GM19328 (cell line): ENCODE measurements at regions not wholly inside any gene's neighbourhood (a gene's known extent, or its start where the extent isn't known, plus 50 kb on each side); places are given as distances from the start of the nearest gene placed in this dataset.

Source experiments
- ATAC-seq: cut with Tn5 transposase; IDR thresholded peaks from one replicate; pipeline ENCODE4 v1.9.1; 2021; ENCODE audit warnings: mild to moderate bottlenecking, moderate library complexity; ENCODE audit not compliant: unreplicated experiment

- no peak for ATAC-seq
These were observed 450.0 kb downstream of the HAO1 start for GRCh38 chr20:7490288-7490687.

GRCh38 chr20:7492257-7492656, 448.0 kb downstream of the HAO1 start:
- ATAC-seq: no peak

GRCh38 chr20:7493311-7493710, 446.9 kb downstream of the HAO1 start:
- no peak for ATAC-seq

- no peak for ATAC-seq
These were observed 443.8 kb downstream of the HAO1 start for GRCh38 chr20:7496394-7496991.

- no peak for ATAC-seq
These were observed 442.3 kb downstream of the HAO1 start for GRCh38 chr20:7497985-7498384.

- no peak for ATAC-seq
These were observed 441.1 kb downstream of the HAO1 start for GRCh38 chr20:7499201-7499600.

GRCh38 chr20:7500231-7500663, 440.0 kb downstream of the HAO1 start:
- ATAC-seq: no peak

GRCh38 chr20:7503501-7503900, 436.8 kb downstream of the HAO1 start:
- no peak for ATAC-seq

- ATAC-seq: no peak
These were observed 435.0 kb downstream of the HAO1 start for GRCh38 chr20:7505152-7505834.

- no peak for ATAC-seq
These were observed 434.4 kb downstream of the HAO1 start for GRCh38 chr20:7505835-7506221.

- ATAC-seq: no peak
These were observed 423.6 kb downstream of the HAO1 start for GRCh38 chr20:7516621-7517111.

GRCh38 chr20:7520361-7520760, 419.9 kb downstream of the HAO1 start:
- ATAC-seq: no peak

- ATAC-seq: no peak
These were observed 417.0 kb downstream of the HAO1 start for GRCh38 chr20:7523288-7523687.

GRCh38 chr20:7540018-7540417, 400.2 kb downstream of the HAO1 start:
- ATAC-seq: no peak

- no peak for ATAC-seq
These were observed 399.3 kb downstream of the HAO1 start for GRCh38 chr20:7540923-7541322.

GRCh38 chr20:7571101-7571500, 369.2 kb downstream of the HAO1 start:
- ATAC-seq: no peak

GRCh38 chr20:7571521-7572055, 368.7 kb downstream of the HAO1 start:
- ATAC-seq: no peak

- no peak for ATAC-seq
These were observed 360.4 kb downstream of the HAO1 start for GRCh38 chr20:7579888-7580287.

GRCh38 chr20:7585126-7585679, 355.1 kb downstream of the HAO1 start:
- no peak for ATAC-seq

GRCh38 chr20:7586481-7586880, 353.8 kb downstream of the HAO1 start:
- no peak for ATAC-seq

GRCh38 chr20:7589164-7589563, 351.1 kb downstream of the HAO1 start:
- ATAC-seq: no peak

- no peak for ATAC-seq
These were observed 343.7 kb downstream of the HAO1 start for GRCh38 chr20:7596541-7596940.
